ENCODE measurements at regions not wholly inside any gene's neighbourhood (a gene's known extent, or its start where the extent isn't known, plus 50 kb on each side); places are given as distances from the start of the nearest gene placed in this dataset.

DNA sequence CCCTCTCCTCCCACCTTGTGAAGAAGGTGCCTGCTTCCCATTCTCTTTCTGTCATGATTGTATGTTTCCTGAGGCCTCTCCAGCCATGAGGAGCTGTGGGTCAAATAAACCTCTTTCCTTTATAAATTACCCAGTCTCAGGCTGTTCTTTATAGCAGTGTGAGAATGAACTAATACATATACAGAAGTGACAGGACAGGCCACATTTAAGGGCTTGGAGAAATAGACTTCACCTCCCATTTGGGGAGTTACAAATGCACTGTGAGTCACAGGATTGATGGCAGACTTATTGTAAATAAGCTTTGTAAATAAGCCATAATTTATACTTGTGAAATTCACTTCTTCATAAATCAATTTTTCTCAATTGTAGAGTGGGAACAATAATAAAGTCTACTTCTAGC lies 543.3 kb downstream of the LRRIQ3 start (continued):
- TF ChIP-seq, protein P1, sequence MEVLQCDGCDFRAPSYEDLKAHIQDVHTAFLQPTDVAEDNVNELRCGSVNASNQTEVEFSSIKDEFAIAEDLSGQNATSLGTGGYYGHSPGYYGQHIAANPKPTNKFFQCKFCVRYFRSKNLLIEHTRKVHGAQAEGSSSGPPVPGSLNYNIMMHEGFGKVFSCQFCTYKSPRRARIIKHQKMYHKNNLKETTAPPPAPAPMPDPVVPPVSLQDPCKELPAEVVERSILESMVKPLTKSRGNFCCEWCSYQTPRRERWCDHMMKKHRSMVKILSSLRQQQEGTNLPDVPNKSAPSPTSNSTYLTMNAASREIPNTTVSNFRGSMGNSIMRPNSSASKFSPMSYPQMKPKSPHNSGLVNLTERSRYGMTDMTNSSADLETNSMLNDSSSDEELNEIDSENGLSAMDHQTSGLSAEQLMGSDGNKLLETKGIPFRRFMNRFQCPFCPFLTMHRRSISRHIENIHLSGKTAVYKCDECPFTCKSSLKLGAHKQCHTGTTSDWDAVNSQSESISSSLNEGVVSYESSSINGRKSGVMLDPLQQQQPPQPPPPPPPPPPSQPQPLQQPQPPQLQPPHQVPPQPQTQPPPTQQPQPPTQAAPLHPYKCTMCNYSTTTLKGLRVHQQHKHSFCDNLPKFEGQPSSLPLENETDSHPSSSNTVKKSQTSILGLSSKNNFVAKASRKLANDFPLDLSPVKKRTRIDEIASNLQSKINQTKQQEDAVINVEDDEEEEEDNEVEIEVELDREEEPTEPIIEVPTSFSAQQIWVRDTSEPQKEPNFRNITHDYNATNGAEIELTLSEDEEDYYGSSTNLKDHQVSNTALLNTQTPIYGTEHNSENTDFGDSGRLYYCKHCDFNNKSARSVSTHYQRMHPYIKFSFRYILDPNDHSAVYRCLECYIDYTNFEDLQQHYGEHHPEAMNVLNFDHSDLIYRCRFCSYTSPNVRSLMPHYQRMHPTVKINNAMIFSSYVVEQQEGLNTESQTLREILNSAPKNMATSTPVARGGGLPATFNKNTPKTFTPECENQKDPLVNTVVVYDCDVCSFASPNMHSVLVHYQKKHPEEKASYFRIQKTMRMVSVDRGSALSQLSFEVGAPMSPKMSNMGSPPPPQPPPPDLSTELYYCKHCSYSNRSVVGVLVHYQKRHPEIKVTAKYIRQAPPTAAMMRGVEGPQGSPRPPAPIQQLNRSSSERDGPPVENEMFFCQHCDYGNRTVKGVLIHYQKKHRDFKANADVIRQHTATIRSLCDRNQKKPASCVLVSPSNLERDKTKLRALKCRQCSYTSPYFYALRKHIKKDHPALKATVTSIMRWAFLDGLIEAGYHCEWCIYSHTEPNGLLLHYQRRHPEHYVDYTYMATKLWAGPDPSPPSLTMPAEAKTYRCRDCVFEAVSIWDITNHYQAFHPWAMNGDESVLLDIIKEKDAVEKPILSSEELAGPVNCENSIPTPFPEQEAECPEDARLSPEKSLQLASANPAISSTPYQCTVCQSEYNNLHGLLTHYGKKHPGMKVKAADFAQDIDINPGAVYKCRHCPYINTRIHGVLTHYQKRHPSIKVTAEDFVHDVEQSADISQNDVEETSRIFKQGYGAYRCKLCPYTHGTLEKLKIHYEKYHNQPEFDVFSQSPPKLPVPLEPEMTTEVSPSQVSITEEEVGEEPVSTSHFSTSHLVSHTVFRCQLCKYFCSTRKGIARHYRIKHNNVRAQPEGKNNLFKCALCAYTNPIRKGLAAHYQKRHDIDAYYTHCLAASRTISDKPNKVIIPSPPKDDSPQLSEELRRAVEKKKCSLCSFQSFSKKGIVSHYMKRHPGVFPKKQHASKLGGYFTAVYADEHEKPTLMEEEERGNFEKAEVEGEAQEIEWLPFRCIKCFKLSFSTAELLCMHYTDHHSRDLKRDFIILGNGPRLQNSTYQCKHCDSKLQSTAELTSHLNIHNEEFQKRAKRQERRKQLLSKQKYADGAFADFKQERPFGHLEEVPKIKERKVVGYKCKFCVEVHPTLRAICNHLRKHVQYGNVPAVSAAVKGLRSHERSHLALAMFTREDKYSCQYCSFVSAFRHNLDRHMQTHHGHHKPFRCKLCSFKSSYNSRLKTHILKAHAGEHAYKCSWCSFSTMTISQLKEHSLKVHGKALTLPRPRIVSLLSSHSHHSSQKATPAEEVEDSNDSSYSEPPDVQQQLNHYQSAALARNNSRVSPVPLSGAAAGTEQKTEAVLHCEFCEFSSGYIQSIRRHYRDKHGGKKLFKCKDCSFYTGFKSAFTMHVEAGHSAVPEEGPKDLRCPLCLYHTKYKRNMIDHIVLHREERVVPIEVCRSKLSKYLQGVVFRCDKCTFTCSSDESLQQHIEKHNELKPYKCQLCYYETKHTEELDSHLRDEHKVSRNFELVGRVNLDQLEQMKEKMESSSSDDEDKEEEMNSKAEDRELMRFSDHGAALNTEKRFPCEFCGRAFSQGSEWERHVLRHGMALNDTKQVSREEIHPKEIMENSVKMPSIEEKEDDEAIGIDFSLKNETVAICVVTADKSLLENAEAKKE (CRISPR knock-in tag; IDR thresholded peaks at IDR 0.05): no peak
- TF ChIP-seq, protein P2, sequence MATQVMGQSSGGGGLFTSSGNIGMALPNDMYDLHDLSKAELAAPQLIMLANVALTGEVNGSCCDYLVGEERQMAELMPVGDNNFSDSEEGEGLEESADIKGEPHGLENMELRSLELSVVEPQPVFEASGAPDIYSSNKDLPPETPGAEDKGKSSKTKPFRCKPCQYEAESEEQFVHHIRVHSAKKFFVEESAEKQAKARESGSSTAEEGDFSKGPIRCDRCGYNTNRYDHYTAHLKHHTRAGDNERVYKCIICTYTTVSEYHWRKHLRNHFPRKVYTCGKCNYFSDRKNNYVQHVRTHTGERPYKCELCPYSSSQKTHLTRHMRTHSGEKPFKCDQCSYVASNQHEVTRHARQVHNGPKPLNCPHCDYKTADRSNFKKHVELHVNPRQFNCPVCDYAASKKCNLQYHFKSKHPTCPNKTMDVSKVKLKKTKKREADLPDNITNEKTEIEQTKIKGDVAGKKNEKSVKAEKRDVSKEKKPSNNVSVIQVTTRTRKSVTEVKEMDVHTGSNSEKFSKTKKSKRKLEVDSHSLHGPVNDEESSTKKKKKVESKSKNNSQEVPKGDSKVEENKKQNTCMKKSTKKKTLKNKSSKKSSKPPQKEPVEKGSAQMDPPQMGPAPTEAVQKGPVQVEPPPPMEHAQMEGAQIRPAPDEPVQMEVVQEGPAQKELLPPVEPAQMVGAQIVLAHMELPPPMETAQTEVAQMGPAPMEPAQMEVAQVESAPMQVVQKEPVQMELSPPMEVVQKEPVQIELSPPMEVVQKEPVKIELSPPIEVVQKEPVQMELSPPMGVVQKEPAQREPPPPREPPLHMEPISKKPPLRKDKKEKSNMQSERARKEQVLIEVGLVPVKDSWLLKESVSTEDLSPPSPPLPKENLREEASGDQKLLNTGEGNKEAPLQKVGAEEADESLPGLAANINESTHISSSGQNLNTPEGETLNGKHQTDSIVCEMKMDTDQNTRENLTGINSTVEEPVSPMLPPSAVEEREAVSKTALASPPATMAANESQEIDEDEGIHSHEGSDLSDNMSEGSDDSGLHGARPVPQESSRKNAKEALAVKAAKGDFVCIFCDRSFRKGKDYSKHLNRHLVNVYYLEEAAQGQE (IDR thresholded peaks at IDR 0.05; ENCODE audit: unreplicated experiment): no peak
- TF ChIP-seq ZNF331 (CRISPR knock-in tag; IDR thresholded peaks at IDR 0.05; ENCODE audit: low read depth): no peak

DNA sequence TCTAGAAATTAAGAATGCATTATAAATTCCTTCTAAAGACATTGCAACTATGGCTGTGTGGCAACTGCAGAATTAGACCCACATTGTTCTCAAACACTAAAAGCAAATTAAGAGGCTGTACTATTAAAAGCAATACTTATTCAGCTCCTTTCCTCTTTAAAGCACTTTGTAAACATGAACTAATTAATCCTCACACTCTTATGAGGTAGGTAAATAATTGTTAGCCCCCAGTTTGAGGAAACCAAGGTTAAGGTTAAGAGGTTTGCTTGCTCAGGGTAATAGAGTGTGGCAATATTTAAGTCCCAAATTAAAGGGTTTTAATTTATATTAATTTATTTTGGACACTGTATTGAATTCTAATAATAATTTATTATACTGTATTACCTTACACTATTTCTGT lies 553.8 kb downstream of the LRRIQ3 start:
- H3K27ac ChIP-seq (ENCODE audit: low read depth): no peak overlapping the region
- H3F3A ChIP-seq (replicated peaks; ENCODE audit: low read depth): no peaks in the 10 kb centered on the region
- Mint-ChIP-seq H3K27ac (no peak overlapping the region), H3K4me1 (no peaks in the 10 kb centered on the region), H3K4me3 (no peak overlapping the region), H3K27me3 (ENCODE audit: insufficient read depth, low read depth, poor library complexity) (no peaks in the 10 kb centered on the region), H3K36me3 (ENCODE audit: low read depth) (no peaks in the 10 kb centered on the region), H3K9me3 (no peaks in the 10 kb centered on the region)
- H3K36me3 ChIP-seq (ENCODE audit: insufficient read depth): no peaks in the 10 kb centered on the region
- H4K20me1 ChIP-seq (replicated peaks; ENCODE audit: insufficient read depth): no peaks in the 10 kb centered on the region
- no peak for DNase-seq (ENCODE audit: low spot score)
- H3K4me3 ChIP-seq: no peak overlapping the region
- no peak for ATAC-seq
- no peaks in the 10 kb centered on the region for H3K79me2 ChIP-seq (replicated peaks; ENCODE audit: insufficient read depth)
- peaks cover 4% of the 10 kb centered on the region; the same call in 1 of the 2 replicates for H3K4me1 ChIP-seq (ENCODE audit: insufficient read depth)
- 0 out of 2 replicates have a peak, but pooled peaks cover 5% of the 10 kb centered on the region for H3K9me2 ChIP-seq (ENCODE audit: insufficient read depth)
- no peaks in the 10 kb centered on the region for H3K27me3 ChIP-seq (ENCODE audit: insufficient read depth)
- H3K4me2 ChIP-seq: no peak overlapping the region
- no peak overlapping the region for H2AFZ ChIP-seq
- no peak for TF ChIP-seq POLR2AphosphoS5 (IDR thresholded peaks at IDR 0.05; ENCODE audit: low read depth)
- TF ChIP-seq, protein P1 (CRISPR knock-in tag; IDR thresholded peaks at IDR 0.05): no peak

All from GM23338 (cell line).